ENCODE measurements at regions not wholly inside any gene's neighbourhood (a gene's known extent, or its start where the extent isn't known, plus 50 kb on each side); places are given as distances from the start of the nearest gene placed in this dataset.

GRCh38 chr13:30848332-30849027 is 57.6 kb upstream of the MEDAG start:
- TF ChIP-seq CTCF (IDR thresholded peaks at IDR 0.05) (no peak), POLR2AphosphoS5 (IDR thresholded peaks at IDR 0.05) (no peak)
